Cardiac septum (tissue), 1 donor: ENCODE measurements at regions not wholly inside any gene's neighbourhood (a gene's known extent, or its start where the extent isn't known, plus 50 kb on each side); places are given as distances from the start of the nearest gene placed in this dataset.
"Not testable (repeated sequence)": the region's sequence is repeated elsewhere in the genome, so short reads cannot be mapped to it uniquely, and the experiment has no call there.

Experiments
- DNase-seq: peaks from one replicate; pipeline ENCODE4 v3.0.0-alpha.2; 2020; ENCODE audit warnings: low spot score
- intact Hi-C: fragments of 100-400 bp; cut with DNase I; formaldehyde crosslinking; loops from one replicate; pipeline ENCODE4 v1.14.0; 2022
- donor health status: DM: no; HTN: no; CAD: no.

DNA sequence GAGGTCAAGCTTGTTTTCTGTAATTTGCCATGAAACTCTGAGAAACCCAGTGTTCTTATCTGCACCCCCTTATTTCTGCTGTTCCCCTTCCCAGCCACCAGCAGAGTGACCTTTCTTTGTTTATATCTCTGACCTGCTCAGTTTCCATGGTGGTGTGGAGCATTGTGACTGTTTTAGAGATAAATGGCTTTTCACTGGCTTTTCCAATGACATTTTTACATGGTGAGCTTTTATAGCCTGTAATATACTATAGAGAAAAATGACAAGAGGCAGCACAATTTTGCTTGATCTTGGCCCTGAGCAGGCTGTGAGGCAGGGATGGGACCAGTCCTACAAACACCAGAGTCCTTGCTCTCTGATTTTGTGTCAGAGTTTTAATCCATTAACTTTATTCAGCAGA lies 233.9 kb downstream of the FAT3 start:
- intact Hi-C loops, result no loop called here
- no peak for DNase-seq

DNA sequence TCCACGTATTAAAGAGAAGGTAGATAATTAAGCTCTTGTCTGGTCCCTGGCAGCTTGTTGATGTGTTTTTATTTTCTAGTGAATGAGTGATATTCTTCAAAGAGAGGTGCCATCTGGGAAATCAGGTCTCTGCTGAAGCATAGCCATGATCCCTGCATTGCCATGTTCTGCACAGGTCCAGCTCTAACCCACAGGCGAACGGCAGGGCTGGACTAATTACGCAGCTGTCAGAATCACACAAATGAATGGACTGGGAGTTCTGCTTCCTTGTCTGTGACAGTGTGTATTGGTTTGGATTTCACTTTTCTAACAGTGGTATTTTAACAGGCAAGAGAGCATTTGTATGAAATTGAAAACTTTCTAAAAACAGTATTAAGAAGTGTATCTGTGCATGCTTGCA lies 235.6 kb downstream of the FAT3 start:
- intact Hi-C loops, result no loop called here
- DNase-seq, result no peak

DNA sequence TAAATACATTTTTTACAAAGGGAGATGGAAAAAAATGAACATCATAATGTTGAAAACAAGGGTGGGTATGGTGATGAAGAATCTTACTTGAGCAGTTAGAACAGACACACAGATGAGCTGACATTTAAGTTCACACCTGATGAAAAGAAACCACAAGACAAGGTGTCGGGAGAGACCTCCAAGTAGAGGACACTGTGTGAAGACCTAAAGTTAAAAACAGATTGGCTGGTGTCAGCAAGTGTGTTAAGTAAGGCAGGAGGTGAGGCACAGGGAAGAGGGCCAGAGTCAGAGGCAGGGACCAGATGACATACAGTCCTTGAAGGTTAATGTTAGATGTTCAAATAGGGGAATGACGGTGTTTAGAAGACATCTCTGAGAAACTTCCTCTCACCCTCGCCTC lies 236.8 kb downstream of the FAT3 start:
- intact Hi-C loops, result no loop called here
- no peak for DNase-seq

DNA sequence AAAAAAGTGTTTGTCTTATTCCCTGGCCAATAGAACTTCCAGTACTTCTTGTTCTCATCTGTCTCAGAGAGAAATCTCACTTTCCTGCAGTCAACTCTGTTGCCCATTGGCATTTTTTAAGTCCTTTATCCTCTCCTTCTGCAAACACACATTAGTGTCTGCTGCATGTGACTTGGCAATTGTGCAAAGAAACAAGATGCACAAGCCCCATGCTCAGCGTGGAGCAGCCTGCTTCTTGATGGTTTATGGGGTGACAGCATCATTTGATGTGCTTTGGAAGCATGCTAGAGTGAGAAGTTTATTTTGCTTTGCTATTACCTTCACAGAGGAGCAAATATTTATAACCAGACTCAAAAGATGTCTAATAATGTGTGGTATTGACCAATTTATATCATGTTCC lies 238.2 kb downstream of the FAT3 start:
- intact Hi-C loops, result no loop called here
- DNase-seq, result no peak

DNA sequence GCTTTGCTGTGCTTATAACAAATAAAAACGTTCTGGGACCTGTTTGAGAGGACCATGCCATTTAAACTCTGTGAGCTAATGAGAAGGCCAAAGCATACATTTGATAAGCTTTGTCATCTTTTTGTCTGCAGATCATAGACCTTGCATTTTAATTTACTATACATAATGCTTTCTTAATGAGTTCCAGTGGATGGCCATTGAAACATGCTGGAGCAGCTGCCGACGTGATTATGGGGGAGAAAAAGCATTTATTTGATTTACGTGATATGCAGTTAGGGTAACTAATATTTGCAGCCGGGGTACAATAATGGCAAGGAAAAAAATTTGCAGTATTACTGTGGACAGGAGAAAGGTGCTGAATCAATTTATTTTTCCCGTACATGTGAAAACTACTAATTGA lies 240.2 kb downstream of the FAT3 start:
- intact Hi-C loops, result no loop called here
- no peak for DNase-seq

DNA sequence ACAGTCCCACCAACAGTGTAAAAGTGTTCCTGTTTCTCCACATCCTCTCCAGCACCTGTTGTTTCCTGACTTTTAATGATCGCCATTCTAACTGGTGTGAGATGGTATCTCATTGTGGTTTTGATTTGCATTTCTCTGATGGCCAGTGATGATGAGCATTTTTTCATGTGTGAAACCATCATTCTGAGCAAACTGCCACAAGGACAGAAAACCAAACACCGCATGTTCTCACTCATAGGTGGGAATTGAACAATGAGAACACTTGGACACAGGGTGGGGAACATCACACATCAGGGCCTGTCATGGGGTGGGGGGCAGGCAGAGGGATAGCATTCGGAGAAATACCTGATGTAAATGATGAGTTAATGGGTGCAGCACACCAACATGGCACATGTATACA lies 240.8 kb downstream of the FAT3 start:
- intact Hi-C loops, DNase-seq: not testable (repeated sequence)

DNA sequence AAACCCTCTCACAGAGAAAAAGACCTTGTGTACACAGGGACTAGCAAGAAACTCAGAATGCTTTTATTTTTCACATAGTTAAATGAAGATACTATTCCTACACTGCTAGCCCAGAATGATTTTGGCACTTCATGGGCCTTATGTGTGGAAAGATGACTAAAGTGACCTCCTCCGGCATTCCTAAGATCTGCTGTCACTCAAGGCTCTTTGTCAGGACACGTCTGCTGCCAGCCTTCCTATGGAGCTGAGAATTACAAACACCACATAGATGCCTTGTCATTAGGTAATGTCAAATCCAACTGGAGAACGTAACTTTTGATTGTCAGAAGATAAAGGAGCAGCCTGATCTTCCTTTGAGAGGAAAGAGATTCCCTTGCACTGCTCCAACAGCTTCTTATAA lies 249.1 kb downstream of the FAT3 start:
- no peak for DNase-seq
- intact Hi-C loops, result no loop called here

DNA sequence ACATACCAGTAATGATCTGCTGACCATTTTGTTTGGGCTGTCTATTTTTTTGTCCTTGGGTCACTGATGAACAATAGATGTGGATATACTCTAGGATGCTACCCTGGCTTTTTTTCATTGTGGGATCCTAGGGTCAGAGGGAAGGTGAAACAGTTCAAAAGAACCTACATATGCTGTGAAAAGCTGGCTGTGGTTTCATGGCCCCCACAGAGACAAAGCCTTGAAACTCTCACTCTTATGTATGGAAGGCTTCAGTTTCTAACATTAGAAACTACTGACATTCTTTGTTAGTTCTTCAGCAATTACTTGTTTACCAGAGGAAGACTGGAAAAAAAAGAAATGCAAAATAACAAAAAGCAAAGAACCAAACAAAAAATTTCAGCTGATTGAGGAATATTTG lies 250.7 kb downstream of the FAT3 start:
- intact Hi-C loops, result no loop called here
- DNase-seq, result no peak

DNA sequence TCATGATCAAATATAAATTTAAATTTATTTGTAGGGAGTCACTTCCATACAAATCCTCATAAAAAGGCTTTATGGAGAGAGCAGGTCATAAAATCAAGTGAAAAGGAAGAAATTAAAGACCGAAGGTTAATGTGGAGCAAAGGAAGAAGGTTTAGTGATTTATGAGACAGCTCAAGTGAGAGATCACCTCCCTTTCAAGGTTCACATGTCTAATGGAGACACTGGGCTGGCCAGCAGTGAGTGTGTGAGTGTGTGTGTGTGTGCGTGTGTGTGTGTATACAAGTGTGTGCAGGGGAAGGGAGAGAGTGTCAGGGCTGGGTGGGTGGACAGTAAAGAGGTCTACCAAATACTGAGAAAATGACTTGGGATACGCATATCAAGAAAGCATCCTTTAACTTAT lies 251.2 kb downstream of the FAT3 start:
- no peak for DNase-seq
- intact Hi-C loops, result no loop called here

DNA sequence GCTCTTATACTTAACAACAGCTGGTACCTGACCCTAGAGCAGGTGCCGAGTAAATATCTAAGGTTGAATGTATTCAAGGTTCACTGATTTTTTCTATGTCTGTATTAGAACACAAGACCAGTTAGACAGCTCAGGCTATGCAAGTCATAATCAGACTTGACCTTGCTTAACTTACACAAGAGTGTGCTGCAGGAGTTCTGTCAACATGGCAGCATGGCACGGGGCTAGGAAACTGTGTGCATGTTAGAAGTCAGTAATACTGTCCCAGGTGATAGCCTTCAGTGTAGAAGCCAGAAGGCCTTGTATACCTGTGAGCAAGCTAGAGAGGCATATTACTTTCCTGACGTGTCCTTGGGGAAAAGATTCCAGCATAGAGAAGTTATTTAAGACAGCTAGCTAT lies 253.1 kb downstream of the FAT3 start:
- DNase-seq, result no peak
- intact Hi-C loops, result no loop called here

DNA sequence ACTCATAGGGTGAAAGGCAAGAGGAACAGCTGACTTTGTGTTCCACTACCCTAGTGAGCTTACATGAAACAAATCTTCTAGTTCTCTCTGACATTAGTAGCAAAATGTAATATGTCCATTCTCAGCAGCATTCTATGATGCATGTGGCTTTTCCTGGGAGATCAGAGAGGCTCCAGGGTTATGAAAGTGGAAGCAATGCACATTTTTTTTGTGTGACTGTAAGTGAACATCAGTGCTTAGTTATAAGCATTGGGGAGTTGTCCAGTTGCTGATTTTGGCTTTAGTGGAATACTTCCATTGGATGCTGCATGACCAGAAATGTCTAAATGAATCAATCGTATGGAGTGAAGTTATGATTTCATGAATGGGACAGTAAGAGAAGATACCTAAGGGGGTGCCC lies 255.9 kb downstream of the FAT3 start:
- intact Hi-C loops, result no loop called here
- DNase-seq, result no peak

DNA sequence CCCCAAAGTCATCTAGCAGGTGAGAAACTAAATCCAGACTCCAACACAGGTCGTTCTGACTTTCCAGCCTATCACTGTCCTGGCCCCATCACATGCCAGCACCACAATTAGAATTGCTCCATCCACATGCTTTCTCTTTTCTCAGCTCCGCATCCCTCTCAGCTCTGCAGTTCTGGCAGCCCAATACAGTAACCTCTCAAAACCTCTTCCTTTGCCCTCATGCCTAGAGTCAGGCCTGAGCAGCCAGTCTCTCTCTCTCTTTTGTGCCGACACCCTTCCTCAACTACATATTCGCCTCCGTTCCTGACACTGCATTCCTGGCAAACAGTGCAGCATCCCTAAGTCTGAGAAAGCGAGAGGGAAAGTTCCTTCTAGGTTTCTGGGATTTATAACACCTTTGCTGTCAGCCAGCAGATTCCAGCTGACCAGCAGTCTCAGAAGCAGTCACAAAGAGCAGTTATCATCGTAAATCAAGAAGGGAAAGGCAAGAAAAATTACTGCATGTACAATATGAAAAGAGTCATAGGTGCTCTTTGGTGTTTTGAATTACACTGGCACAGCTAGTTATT lies 258.0 kb downstream of the FAT3 start:
- intact Hi-C loops, result no loop called here
- no peak for DNase-seq

DNA sequence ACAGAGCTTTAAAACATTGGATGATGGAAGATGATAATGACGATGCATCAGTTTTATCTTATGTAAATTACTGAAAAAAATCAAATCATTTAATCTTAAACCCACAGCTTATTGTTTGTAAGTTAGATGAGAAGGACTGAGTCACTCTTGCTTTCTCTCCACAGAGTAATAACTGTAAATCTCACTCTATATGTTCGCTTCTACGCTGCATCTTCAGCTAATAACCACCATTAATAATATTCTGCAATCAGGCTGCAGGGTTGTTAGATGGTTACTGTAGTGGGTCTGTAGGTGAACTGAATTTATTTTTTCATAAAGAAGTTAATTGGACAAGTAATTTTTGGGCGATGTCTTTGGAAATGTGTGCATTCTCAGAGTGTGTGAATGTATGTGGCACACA lies 260.0 kb downstream of the FAT3 start:
- no peak for DNase-seq
- intact Hi-C loops, result no loop called here

DNA sequence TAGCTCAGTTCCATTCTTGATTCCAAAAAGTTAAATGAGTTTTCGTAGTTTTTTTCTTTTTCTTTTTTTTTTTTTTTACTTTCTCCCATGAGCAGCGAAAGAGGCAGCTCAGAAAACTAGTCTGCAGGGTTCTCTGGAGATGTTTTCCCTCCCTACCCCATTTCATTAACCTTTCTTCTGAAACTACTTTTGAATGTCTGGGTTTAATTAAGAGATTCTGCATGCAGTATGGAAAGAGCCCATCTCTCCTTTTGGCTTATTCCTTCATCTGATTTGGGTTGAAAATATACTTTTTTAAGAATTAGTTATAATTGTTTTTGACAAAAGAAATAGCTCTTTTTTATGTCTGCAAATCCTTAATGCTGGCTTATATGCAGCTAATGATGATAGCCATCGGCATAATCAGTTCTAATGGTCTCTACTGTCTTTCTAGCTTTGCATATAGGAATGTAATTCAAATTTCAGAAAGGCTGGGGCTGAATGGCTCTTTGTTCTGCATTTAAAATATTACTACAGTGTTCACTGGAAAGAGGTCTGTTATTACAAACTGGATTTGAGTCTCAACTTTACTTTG lies 265.3 kb downstream of the FAT3 start:
- intact Hi-C loops, result no loop called here
- no peak for DNase-seq

DNA sequence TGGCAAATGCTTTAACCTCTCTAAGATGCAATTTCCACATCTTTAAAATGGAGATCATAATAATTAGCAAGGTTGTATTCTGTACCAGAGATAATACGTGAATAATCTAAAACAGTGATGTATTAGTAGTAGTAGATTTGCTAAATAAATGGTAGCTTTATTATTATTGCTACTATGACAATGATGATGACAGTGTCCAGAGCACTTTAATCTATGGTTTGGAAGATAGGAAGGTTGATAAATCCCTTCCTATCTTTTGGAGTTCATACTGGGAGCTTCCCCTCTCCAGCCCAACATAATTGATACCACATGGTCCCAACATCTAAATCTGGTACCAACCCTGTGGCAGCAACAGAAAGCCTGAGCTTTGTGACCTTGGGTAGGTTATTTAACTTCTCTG lies 267.8 kb downstream of the FAT3 start:
- intact Hi-C loops, result no loop called here
- no peak for DNase-seq

DNA sequence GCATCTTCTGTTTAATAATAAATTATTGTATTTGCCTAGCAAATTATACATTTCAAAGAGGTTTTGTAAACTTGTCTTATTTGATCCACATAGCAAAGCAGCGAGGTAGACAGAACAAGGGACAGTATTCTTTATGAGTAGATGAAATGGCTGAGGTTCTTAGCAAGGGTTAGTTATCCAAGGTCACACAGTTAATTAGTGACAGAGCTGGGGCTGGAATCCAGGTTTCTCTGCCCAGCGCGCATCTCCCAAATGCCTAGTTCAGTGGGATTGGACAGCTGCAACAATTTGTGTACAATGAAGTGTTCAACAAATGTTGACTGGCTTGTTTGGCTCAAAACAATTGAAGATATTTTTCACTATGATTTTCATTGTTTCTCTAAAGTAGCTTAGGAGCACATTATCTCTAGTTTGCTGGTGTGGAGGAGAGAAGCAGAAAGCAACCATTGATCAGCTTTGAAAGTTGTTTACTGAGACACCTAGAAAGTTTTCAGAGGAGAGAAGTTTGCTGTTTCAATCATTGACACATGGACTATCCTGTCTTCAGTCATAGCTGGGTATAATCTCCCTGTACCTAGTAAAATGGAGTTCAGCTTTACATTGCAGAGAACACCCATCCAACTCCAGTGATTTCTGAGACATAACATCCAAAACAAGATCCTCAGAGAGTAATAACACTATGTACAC lies 270.6 kb downstream of the FAT3 start:
- intact Hi-C loops, result no loop called here
- no peak for DNase-seq

DNA sequence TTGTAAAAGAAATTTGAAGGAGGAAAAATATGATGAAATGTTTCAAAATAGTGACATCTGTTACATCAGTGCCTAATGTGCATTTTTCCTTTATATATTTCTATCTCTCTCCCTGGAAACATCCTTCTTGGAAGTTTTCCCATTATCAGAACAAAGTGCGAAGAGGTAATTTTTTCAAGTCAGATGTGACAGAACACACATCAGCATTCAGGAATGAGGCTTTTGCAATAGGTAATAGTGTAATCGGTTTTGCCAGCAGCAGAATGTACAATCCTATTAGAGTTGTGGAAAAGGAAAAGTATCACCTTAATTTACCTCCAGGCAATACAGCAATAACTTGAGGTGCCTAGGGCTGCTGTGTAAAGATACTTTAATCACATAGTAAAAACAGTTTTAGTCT lies 275.8 kb downstream of the FAT3 start:
- intact Hi-C loops, result no loop called here
- no peak for DNase-seq

DNA sequence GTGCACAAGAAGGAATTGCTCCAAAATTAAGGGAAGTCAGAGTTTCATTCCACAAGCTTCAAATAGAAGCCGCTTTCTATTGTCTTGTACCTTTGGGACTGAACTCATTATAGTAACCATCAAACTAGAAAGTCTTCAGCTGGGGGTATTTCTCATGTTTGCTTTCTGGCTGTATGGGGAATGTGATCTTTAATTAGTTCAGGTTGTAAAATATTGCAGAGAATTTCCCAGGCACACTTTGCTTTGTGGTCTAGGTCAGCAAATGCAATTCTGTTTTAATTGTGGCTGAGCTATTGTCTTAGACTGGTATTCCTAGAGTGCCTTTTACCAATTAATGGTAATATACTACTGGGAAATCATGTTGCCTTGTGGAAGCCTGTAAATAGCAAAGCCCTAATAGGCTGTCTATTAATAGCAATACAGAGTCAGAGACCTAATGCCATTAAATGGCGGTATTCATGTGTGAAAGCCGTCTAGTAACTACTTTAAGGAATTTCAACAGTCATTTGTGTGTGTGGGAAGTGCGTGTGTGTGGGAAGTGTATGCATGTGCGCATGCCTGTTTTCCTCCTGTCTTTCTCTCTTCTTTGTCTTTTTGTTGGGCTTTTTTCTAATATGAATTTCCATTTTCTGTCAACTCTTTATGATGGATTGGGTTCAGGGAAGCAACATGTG lies 276.6 kb downstream of the FAT3 start:
- DNase-seq, result no peak
- intact Hi-C loops, result no loop called here

DNA sequence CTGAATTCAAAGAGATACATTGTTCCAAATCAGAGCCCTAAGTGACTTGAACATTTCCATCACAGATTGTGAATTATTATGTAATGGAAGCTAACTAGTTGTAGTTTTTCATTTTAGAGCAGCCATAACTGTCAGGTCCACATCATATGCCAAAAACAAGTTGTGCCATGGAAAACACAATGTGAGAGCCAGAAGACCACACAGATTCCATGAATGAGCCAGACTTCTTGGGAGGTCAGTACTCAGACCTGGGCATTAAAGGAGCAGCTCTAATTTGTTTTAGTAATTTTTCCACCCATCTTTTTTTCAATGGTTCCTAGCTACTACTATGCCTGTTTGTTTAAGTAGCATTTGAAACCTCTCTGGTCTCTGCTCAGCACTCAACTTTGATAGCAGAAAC lies 279.4 kb downstream of the FAT3 start:
- intact Hi-C loops, result no loop called here
- DNase-seq, result no peak

DNA sequence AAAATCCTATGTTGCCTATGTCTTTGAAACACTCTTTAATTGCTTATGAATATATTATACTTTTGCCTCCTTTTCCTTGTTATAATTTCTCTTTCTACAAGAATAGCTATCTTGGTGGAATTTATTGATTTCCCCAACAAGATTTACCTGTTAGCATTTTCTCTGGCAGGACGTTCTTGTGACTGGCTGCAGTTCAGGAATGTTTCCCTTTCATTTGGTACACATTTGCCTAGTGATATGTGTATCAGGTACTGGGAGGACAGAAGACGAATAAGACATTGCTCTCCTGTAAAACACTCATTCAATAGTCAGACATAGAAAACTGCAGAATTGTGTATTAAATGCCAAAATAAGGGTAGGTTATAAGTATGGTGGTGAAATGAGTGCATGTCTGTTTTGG lies 279.9 kb downstream of the FAT3 start:
- intact Hi-C loops, result no loop called here

DNA sequence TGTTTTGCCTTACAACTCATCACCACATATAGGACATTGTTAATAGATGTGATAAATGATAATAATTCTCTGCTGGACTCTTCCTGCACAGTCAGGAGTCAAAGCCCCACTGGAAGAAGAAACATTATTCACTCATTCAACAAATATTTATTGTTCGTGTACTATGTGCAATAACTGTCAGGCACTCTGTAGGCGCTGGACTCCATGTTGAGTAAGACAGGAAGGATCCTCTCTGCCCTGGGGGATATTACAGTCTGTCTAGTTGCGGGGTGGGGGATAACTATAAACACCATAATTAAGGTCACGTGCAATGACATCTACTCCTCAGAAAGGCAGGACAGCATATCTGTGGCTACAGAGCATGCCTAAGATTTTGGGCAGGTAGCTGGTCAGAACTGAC lies 281.1 kb downstream of the FAT3 start:
- DNase-seq, result no peak
- intact Hi-C loops, result no loop called here

More for the DNA sequence above, 279.9 kb downstream of the FAT3 start:
- no peak for DNase-seq
